ENCODE measurements at regions not wholly inside any gene's neighbourhood (a gene's known extent, or its start where the extent isn't known, plus 50 kb on each side); places are given as distances from the start of the nearest gene placed in this dataset.

- no peak for DNase-seq (ENCODE audit: low spot score)
Observed at GRCh38 chr15:69845159-69845558, 252.6 kb downstream of the TLE3 start.

GRCh38 chr15:69847625-69848024, 250.1 kb downstream of the TLE3 start:
- no peak for DNase-seq (ENCODE audit: low spot score)

- no peak for DNase-seq (ENCODE audit: low spot score)
Observed at GRCh38 chr15:69848096-69848495, 249.6 kb downstream of the TLE3 start.

GRCh38 chr15:69848551-69849231, 249.0 kb downstream of the TLE3 start:
- DNase-seq (ENCODE audit: low spot score), result no peak

GRCh38 chr15:69849232-69849610, 248.5 kb downstream of the TLE3 start:
- no peak for DNase-seq (ENCODE audit: low spot score)

- no peak for DNase-seq (ENCODE audit: low spot score)
Observed at GRCh38 chr15:69852482-69852881, 245.2 kb downstream of the TLE3 start.

- DNase-seq (ENCODE audit: low spot score), result no peak
Observed at GRCh38 chr15:69852916-69853315, 244.8 kb downstream of the TLE3 start.

- no peak for DNase-seq (ENCODE audit: low spot score)
Observed at GRCh38 chr15:69853544-69853951, 244.2 kb downstream of the TLE3 start.

- no peak for DNase-seq (ENCODE audit: low spot score)
Observed at GRCh38 chr15:69854001-69854400, 243.7 kb downstream of the TLE3 start.

- DNase-seq (ENCODE audit: low spot score), result no peak
Observed at GRCh38 chr15:69854521-69855181, 243.1 kb downstream of the TLE3 start.

GRCh38 chr15:69855258-69856000, 242.3 kb downstream of the TLE3 start:
- DNase-seq (ENCODE audit: low spot score), result no peak

GRCh38 chr15:69857250-69857649, 240.5 kb downstream of the TLE3 start:
- DNase-seq (ENCODE audit: low spot score), result no peak

- DNase-seq (ENCODE audit: low spot score), result no peak
Observed at GRCh38 chr15:69857686-69858391, 239.9 kb downstream of the TLE3 start.

GRCh38 chr15:69858456-69858855, 239.3 kb downstream of the TLE3 start:
- DNase-seq (ENCODE audit: low spot score), result no peak

- no peak for DNase-seq (ENCODE audit: low spot score)
Observed at GRCh38 chr15:69859866-69860265, 237.9 kb downstream of the TLE3 start.

- DNase-seq (ENCODE audit: low spot score), result no peak
Observed at GRCh38 chr15:69860321-69860720, 237.4 kb downstream of the TLE3 start.

GRCh38 chr15:69860921-69861320, 236.8 kb downstream of the TLE3 start:
- DNase-seq (ENCODE audit: low spot score), result no peak

GRCh38 chr15:69861331-69862171, 236.2 kb downstream of the TLE3 start:
- no peak for DNase-seq (ENCODE audit: low spot score)

GRCh38 chr15:69862540-69862939, 235.2 kb downstream of the TLE3 start:
- DNase-seq (ENCODE audit: low spot score), result no peak

GRCh38 chr15:69863446-69863845, 234.3 kb downstream of the TLE3 start:
- no peak for DNase-seq (ENCODE audit: low spot score)

GRCh38 chr15:69865369-69865768, 232.3 kb downstream of the TLE3 start:
- no peak for DNase-seq (ENCODE audit: low spot score)

GRCh38 chr15:69868756-69869155, 229.0 kb downstream of the TLE3 start:
- DNase-seq (ENCODE audit: low spot score), result no peak

All from ecto neural progenitor cell (in vitro differentiated cells).